K562 (cell line): ENCODE measurements at regions not wholly inside any gene's neighbourhood (a gene's known extent, or its start where the extent isn't known, plus 50 kb on each side); places are given as distances from the start of the nearest gene placed in this dataset.

Experiments used
- FOXA3 ChIP-seq, 2 experiments: fragments of 450-650 bp in 1 of 2; sonication (generic) in 1 of 2; formaldehyde crosslinking; IDR thresholded peaks in 1 of 2; conservative IDR thresholded peaks in 1 of 2; 2 replicates each; pipeline versions ENCODE4 v1.4.0 to v1.8.0; 2020 to 2022; ENCODE audit warnings: mild to moderate bottlenecking in 2 of 2, missing genetic modification reagents in 1 of 2
- FOXJ3 ChIP-seq: sonication (generic); formaldehyde crosslinking; IDR thresholded peaks from 2 replicates; pipeline ENCODE4 v1.4.0; 2020; ENCODE audit warnings: mild to moderate bottlenecking, missing genetic modification reagents
- MCM5 ChIP-seq: fragments of 450-650 bp; IDR thresholded peaks from 2 replicates; pipeline ENCODE4 v1.6.1; 2016; ENCODE audit warnings: low read depth
- TF ChIP-seq, protein P1 (sequence below): fragments of 450-650 bp; conservative IDR thresholded peaks from 2 replicates; pipeline ENCODE4 v1.6.1; 2016; ENCODE audit warnings: missing genetic modification characterization, low read depth, mild to moderate bottlenecking, control low read depth, missing compliant biosample characterization
- TF ChIP-seq, protein P2 (sequence below): sonication (generic); formaldehyde crosslinking; IDR thresholded peaks from 2 replicates; pipeline ENCODE4 v1.8.0; 2023; ENCODE audit warnings: mild to moderate bottlenecking, missing genetic modification reagents
- TF ChIP-seq, protein P3 (sequence below), 2 experiments: fragments of 250-450 bp in 1 of 2; fragments of 450-650 bp in 1 of 2; sonication (Bioruptor Pico) in 1 of 2; IDR thresholded peaks; 2 replicates each; pipeline versions ENCODE4 v1.6.1 to v1.8.0; 2016 to 2021; ENCODE audit warnings: mild to moderate bottlenecking in 2 of 2, moderate library complexity in 2 of 2, missing compliant biosample characterization in 1 of 2, missing genetic modification characterization in 1 of 2

DNA sequence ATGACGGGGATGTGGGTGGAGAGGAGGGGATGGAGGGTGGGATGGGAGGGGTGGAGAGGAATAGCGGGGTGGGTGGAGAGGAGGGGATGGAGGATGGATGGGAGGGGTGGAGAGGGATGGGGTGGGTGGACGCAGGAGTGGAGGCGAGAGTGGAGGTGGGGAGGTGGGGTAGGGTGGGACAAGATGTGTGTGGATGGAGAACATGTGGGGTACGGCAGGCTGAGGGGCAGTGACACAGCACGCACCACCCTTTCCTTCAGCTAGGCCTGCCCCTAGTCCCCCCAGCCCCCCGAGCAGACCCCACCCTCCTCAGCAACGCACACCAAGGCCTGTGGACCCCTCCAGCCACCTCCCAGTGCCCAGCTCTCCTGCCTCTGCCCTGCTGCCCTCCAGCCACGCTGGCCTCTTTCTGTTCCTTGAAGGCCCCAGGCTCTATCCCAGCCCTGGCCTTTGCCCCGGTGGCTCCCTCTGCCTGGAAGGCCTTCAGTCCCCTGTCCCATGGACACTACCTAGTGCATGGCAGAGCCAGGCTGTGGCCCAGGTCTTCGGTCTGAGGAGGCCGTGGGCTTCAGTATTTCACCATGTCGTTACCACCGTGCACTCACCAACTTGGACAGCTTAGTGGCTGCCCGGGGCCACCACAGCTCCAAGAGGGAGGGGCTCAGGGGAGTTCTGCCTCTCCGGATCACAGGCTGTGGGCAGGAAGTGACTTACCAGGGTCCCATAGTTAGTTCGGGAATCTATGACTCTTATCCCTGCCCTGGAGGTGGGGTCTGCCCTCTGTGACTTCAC is 78.4 kb upstream of the PMEPA1 start (continued):
- TF ChIP-seq, protein P1, sequence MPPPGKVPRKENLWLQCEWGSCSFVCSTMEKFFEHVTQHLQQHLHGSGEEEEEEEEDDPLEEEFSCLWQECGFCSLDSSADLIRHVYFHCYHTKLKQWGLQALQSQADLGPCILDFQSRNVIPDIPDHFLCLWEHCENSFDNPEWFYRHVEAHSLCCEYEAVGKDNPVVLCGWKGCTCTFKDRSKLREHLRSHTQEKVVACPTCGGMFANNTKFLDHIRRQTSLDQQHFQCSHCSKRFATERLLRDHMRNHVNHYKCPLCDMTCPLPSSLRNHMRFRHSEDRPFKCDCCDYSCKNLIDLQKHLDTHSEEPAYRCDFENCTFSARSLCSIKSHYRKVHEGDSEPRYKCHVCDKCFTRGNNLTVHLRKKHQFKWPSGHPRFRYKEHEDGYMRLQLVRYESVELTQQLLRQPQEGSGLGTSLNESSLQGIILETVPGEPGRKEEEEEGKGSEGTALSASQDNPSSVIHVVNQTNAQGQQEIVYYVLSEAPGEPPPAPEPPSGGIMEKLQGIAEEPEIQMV = no peak
- TF ChIP-seq, protein P2, sequence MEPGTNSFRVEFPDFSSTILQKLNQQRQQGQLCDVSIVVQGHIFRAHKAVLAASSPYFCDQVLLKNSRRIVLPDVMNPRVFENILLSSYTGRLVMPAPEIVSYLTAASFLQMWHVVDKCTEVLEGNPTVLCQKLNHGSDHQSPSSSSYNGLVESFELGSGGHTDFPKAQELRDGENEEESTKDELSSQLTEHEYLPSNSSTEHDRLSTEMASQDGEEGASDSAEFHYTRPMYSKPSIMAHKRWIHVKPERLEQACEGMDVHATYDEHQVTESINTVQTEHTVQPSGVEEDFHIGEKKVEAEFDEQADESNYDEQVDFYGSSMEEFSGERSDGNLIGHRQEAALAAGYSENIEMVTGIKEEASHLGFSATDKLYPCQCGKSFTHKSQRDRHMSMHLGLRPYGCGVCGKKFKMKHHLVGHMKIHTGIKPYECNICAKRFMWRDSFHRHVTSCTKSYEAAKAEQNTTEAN (CRISPR knock-in tag) = no peak
- no peak for TF ChIP-seq FOXJ3 (CRISPR knock-in tag)
- TF ChIP-seq MCM5 = no peak
- no peak for TF ChIP-seq FOXA3 (CRISPR knock-in tag; conservative IDR thresholded peaks at IDR 0.05 in 1 of 2, IDR thresholded peaks at IDR 0.05 in 1 of 2)
- TF ChIP-seq, protein P3, sequence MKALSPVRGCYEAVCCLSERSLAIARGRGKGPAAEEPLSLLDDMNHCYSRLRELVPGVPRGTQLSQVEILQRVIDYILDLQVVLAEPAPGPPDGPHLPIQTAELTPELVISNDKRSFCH (CRISPR knock-in tag; IDR thresholded peaks at IDR 0.05) = no peak
- TF ChIP-seq, protein P3 (tag; IDR thresholded peaks at IDR 0.05) = no peak
